Upper lobe of left lung (tissue), 4 donors: ENCODE measurements at regions not wholly inside any gene's neighbourhood (a gene's known extent, or its start where the extent isn't known, plus 50 kb on each side); places are given as distances from the start of the nearest gene placed in this dataset.

Source experiments
- CTCF ChIP-seq, 6 experiments: fragments of 450-650 bp in 4 of 6; fragments of 200-600 bp in 2 of 6; sonication (generic) in 2 of 6; IDR thresholded peaks; one replicate each; pipeline ENCODE4 v1.5.1; 2016 to 2019; ENCODE audit warnings: antibody characterized with exemption in 6 of 6
- POLR2A ChIP-seq, 4 donors: fragments of 450-650 bp; IDR thresholded peaks; one replicate each; pipeline ENCODE4 v1.5.1; 2016 to 2017; ENCODE audit warnings: antibody characterized with exemption in 4 of 4, mild to moderate bottlenecking in 2 of 4

GRCh38 chr1:22204057-22204840 is 61.4 kb upstream of the WNT4 start:
- no peak for TF ChIP-seq CTCF (IDR thresholded peaks at IDR 0.05)
- no peak for TF ChIP-seq POLR2A (IDR thresholded peaks at IDR 0.05)
